GM18505 (cell line): ENCODE measurements at regions not wholly inside any gene's neighbourhood (a gene's known extent, or its start where the extent isn't known, plus 50 kb on each side); places are given as distances from the start of the nearest gene placed in this dataset.

Source experiments
- ATAC-seq: cut with Tn5 transposase; IDR thresholded peaks from one replicate; pipeline ENCODE4 v1.9.1; 2021; ENCODE audit not compliant: unreplicated experiment
- POLR2A ChIP-seq: IDR thresholded peaks from 4 replicates; pipeline ENCODE4 v1.6.1; 2011; ENCODE audit warnings: borderline replicate concordance; ENCODE audit not compliant: insufficient read depth, insufficient read length; ENCODE audit errors: extremely low read depth

- no peak for ATAC-seq
Observed at GRCh38 chr4:124329134-124329533, 383.4 kb downstream of the ANKRD50 start.

GRCh38 chr4:124330045-124330444 lies 382.5 kb downstream of the ANKRD50 start:
- ATAC-seq, result no peak
- no peak for TF ChIP-seq POLR2A

More at GRCh38 chr4:124329134-124329533, 383.4 kb downstream of the ANKRD50 start:
- TF ChIP-seq POLR2A, result no peak

GRCh38 chr4:124331781-124332180 lies 380.8 kb downstream of the ANKRD50 start:
- no peak for TF ChIP-seq POLR2A
- no peak for ATAC-seq

- ATAC-seq, result no peak
- no peak for TF ChIP-seq POLR2A
Observed at GRCh38 chr4:124333466-124333865, 379.1 kb downstream of the ANKRD50 start.

GRCh38 chr4:124334119-124334518 lies 378.4 kb downstream of the ANKRD50 start:
- no peak for ATAC-seq
- TF ChIP-seq POLR2A, result no peak

GRCh38 chr4:124337874-124338273 lies 374.7 kb downstream of the ANKRD50 start:
- no peak for ATAC-seq
- no peak for TF ChIP-seq POLR2A

GRCh38 chr4:124343661-124344171 lies 368.8 kb downstream of the ANKRD50 start:
- no peak for TF ChIP-seq POLR2A

GRCh38 chr4:124372916-124373315 lies 339.6 kb downstream of the ANKRD50 start:
- TF ChIP-seq POLR2A, result no peak
- no peak for ATAC-seq

More at GRCh38 chr4:124343661-124344171, 368.8 kb downstream of the ANKRD50 start:
- no peak for ATAC-seq

- ATAC-seq, result no peak
- no peak for TF ChIP-seq POLR2A
Observed at GRCh38 chr4:124386163-124386562, 326.4 kb downstream of the ANKRD50 start.

- no peak for TF ChIP-seq POLR2A
- ATAC-seq, result peak; percentile 54
Observed at GRCh38 chr4:124386648-124387047, 325.9 kb downstream of the ANKRD50 start.

GRCh38 chr4:124389591-124389990 lies 322.9 kb downstream of the ANKRD50 start:
- no peak for TF ChIP-seq POLR2A
- no peak for ATAC-seq

GRCh38 chr4:124390861-124391260 lies 321.7 kb downstream of the ANKRD50 start:
- no peak for TF ChIP-seq POLR2A

GRCh38 chr4:124396333-124396732 lies 316.2 kb downstream of the ANKRD50 start:
- no peak for ATAC-seq

More at GRCh38 chr4:124390861-124391260, 321.7 kb downstream of the ANKRD50 start:
- ATAC-seq, result no peak

GRCh38 chr4:124401606-124402005 lies 310.9 kb downstream of the ANKRD50 start:
- no peak for ATAC-seq
- no peak for TF ChIP-seq POLR2A

More at GRCh38 chr4:124396333-124396732, 316.2 kb downstream of the ANKRD50 start:
- TF ChIP-seq POLR2A, result no peak

GRCh38 chr4:124409044-124409443 lies 303.5 kb downstream of the ANKRD50 start:
- no peak for ATAC-seq
- no peak for TF ChIP-seq POLR2A
